HEK293 (cell line): ENCODE measurements at regions not wholly inside any gene's neighbourhood (a gene's known extent, or its start where the extent isn't known, plus 50 kb on each side); places are given as distances from the start of the nearest gene placed in this dataset.

ENCODE experiments used
- ZNF24 ChIP-seq: fragments of 450-650 bp; formaldehyde crosslinking; IDR thresholded peaks from 2 replicates; pipeline ENCODE4 v1.5.1; 2016; ENCODE audit warnings: missing biosample characterization, missing genetic modification characterization
- ZNF677 ChIP-seq: fragments of 450-650 bp; IDR thresholded peaks from 2 replicates; pipeline ENCODE4 v1.5.0; 2018; ENCODE audit warnings: missing biosample characterization, mild to moderate bottlenecking, missing genetic modification characterization, moderate library complexity

GRCh38 chr2:207319316-207319715, 153.6 kb upstream of the KLF7 start:
- TF ChIP-seq ZNF677 (tag by site-specific recombination) (no peak), ZNF24 (tag by site-specific recombination) (no peak)
